H9 (cell line): ENCODE measurements at regions not wholly inside any gene's neighbourhood (a gene's known extent, or its start where the extent isn't known, plus 50 kb on each side); places are given as distances from the start of the nearest gene placed in this dataset.

ENCODE experiments used
- DNase-seq: peaks from one replicate; pipeline ENCODE4 v3.0.0-alpha.2; 2017
- H2AFZ ChIP-seq: one replicate; pipeline ENCODE4 v1.6.1; 2013; ENCODE audit warnings: mild to moderate bottlenecking, low read length, control low read depth, moderate library complexity
- H2AK5ac ChIP-seq: 2 replicates; pipeline ENCODE4 v1.6.1; 2013; ENCODE audit warnings: low read length, control low read depth, mixed read lengths; ENCODE audit not compliant: insufficient read length
- H2BK120ac ChIP-seq: one replicate; pipeline ENCODE4 v1.6.1; 2013; ENCODE audit warnings: low read depth, mild to moderate bottlenecking, low read length, control low read depth, inconsistent platforms; ENCODE audit not compliant: poor library complexity, severe bottlenecking
- H2BK12ac ChIP-seq: 2 replicates; pipeline ENCODE4 v1.6.1; 2013; ENCODE audit warnings: low read length, control low read depth, mixed read lengths, low read depth; ENCODE audit not compliant: insufficient read length
- H2BK15ac ChIP-seq: 2 replicates; pipeline ENCODE4 v1.6.1; 2013; ENCODE audit warnings: low read depth, low read length, control low read depth
- H2BK20ac ChIP-seq: one replicate; pipeline ENCODE4 v1.6.1; 2013; ENCODE audit warnings: low read depth, mild to moderate bottlenecking, low read length, control low read depth, inconsistent platforms; ENCODE audit not compliant: poor library complexity, severe bottlenecking
- H2BK5ac ChIP-seq: 2 replicates; pipeline ENCODE4 v1.6.1; 2013; ENCODE audit warnings: low read length, control low read depth, mixed read lengths; ENCODE audit not compliant: insufficient read length
- H3K14ac ChIP-seq: 2 replicates; pipeline ENCODE4 v1.6.1; 2013; ENCODE audit warnings: low read length, control low read depth; ENCODE audit not compliant: insufficient read depth
- H3K18ac ChIP-seq: 2 replicates; pipeline ENCODE4 v1.6.1; 2013; ENCODE audit warnings: low read depth, mild to moderate bottlenecking, mixed read lengths, low read length, control low read depth; ENCODE audit not compliant: insufficient read length
- H3K23ac ChIP-seq: 2 replicates; pipeline ENCODE4 v1.6.1; 2013; ENCODE audit warnings: low read length, control low read depth, mixed read lengths, low read depth; ENCODE audit not compliant: insufficient read length
- H3K23me2 ChIP-seq: 2 replicates; pipeline ENCODE4 v1.6.1; 2013; ENCODE audit warnings: low read depth, mild to moderate bottlenecking, mixed read lengths, low read length, control low read depth; ENCODE audit not compliant: insufficient read length, poor library complexity, severe bottlenecking
- H3K27ac ChIP-seq: 2 replicates; pipeline ENCODE4 v1.5.1; 2013; ENCODE audit warnings: low read length, control low read depth, mixed read lengths, low read depth; ENCODE audit not compliant: insufficient read length
- H3K27me3 ChIP-seq: 2 replicates; pipeline ENCODE4 v1.6.1; 2013; ENCODE audit warnings: low read length, control low read depth, inconsistent platforms; ENCODE audit not compliant: insufficient read depth
- H3K4ac ChIP-seq: 2 replicates; pipeline ENCODE4 v1.6.1; 2013; ENCODE audit warnings: low read depth, mild to moderate bottlenecking, control low read depth, inconsistent platforms, low read length, moderate library complexity
- H3K4me1 ChIP-seq: 2 replicates; pipeline ENCODE4 v1.6.1; 2013; ENCODE audit warnings: low read length, control low read depth, inconsistent platforms; ENCODE audit not compliant: insufficient read depth
- H3K4me2 ChIP-seq: 2 replicates; pipeline ENCODE4 v1.6.1; 2013; ENCODE audit warnings: low read length, control low read depth, mixed read lengths; ENCODE audit not compliant: insufficient read length, insufficient read depth
- H3K56ac ChIP-seq: 2 replicates; pipeline ENCODE4 v1.6.1; 2013; ENCODE audit warnings: low read depth, mild to moderate bottlenecking, mixed read lengths, low read length, control low read depth; ENCODE audit not compliant: insufficient read length
- H3K79me1 ChIP-seq: 2 replicates; pipeline ENCODE4 v1.6.1; 2013; ENCODE audit warnings: low read depth, mild to moderate bottlenecking, moderate library complexity, low read length, control low read depth, inconsistent platforms; ENCODE audit not compliant: insufficient read depth, poor library complexity, severe bottlenecking
- H3K79me2 ChIP-seq: 2 replicates; pipeline ENCODE4 v1.6.1; 2013; ENCODE audit warnings: low read length, control low read depth, inconsistent platforms; ENCODE audit not compliant: insufficient read depth
- H3K9ac ChIP-seq: 2 replicates; pipeline ENCODE4 v1.6.1; 2013; ENCODE audit warnings: low read length, control low read depth, mixed read lengths; ENCODE audit not compliant: insufficient read length; ENCODE audit errors: extremely low read depth
- H3K9me3 ChIP-seq: one replicate; pipeline ENCODE4 v1.6.1; 2013; ENCODE audit warnings: low read depth, low read length, inconsistent platforms; ENCODE audit not compliant: control insufficient read depth
- H3T11ph ChIP-seq: one replicate; pipeline ENCODE4 v1.6.1; 2013; ENCODE audit warnings: mild to moderate bottlenecking, low read length, control low read depth, inconsistent platforms
- H4K20me1 ChIP-seq: one replicate; pipeline ENCODE4 v1.6.1; 2013; ENCODE audit not compliant: control insufficient read depth, insufficient read length, insufficient read depth
- H4K5ac ChIP-seq: 2 replicates; pipeline ENCODE4 v1.6.1; 2013; ENCODE audit warnings: low read depth, mild to moderate bottlenecking, mixed read lengths, low read length, control low read depth; ENCODE audit not compliant: insufficient read length
- H4K8ac ChIP-seq: replicated peaks from 2 replicates; pipeline ENCODE4 v1.6.1; 2013; ENCODE audit warnings: low read length, control low read depth, mixed read lengths, low read depth; ENCODE audit not compliant: insufficient read length
- H4K91ac ChIP-seq: 2 replicates; pipeline ENCODE4 v1.6.1; 2013; ENCODE audit warnings: low read depth, mild to moderate bottlenecking, moderate library complexity, mixed read lengths, low read length, control low read depth; ENCODE audit not compliant: insufficient read length
- H3K27ac Mint-ChIP-seq, 3 experiments: 2 replicates in 2 of 3; 3 replicates in 1 of 3; pipeline ENCODE4 v1.8.0; 2020 to 2021; ENCODE audit warnings: mixed read lengths in 3 of 3, mild to moderate bottlenecking in 1 of 3, moderate library complexity in 1 of 3
- H3K27me3 Mint-ChIP-seq: 2 replicates; pipeline ENCODE4 v1.8.0; 2021; ENCODE audit warnings: low read depth, mild to moderate bottlenecking, moderate library complexity, mixed read lengths
- H3K36me3 Mint-ChIP-seq, 3 experiments: 2 replicates in 2 of 3; 3 replicates in 1 of 3; pipeline ENCODE4 v1.8.0; 2020 to 2021; ENCODE audit warnings: low read depth in 3 of 3, mixed read lengths in 3 of 3; ENCODE audit not compliant: insufficient read depth in 1 of 3
- H3K4me1 Mint-ChIP-seq, 2 experiments: 2 replicates each; pipeline ENCODE4 v1.8.0; 2020; ENCODE audit warnings: mixed read lengths in 2 of 2
- H3K4me3 Mint-ChIP-seq, 2 experiments: 2 replicates in 1 of 2; 3 replicates in 1 of 2; pipeline ENCODE4 v1.8.0; 2020 to 2021; ENCODE audit warnings: mild to moderate bottlenecking in 2 of 2, mixed read lengths in 2 of 2, moderate library complexity in 1 of 2
- H3K9me3 Mint-ChIP-seq, 2 experiments: 2 replicates in 1 of 2; 3 replicates in 1 of 2; pipeline ENCODE4 v1.8.0; 2020; ENCODE audit warnings: mild to moderate bottlenecking in 2 of 2, mixed read lengths in 2 of 2, moderate library complexity in 1 of 2
- CTCF ChIP-seq: fragments of 200-600 bp; sonication (generic); conservative IDR thresholded peaks from 3 replicates; pipeline ENCODE4 v1.8.0; 2021; ENCODE audit warnings: antibody characterized with exemption, mild to moderate bottlenecking

DNA sequence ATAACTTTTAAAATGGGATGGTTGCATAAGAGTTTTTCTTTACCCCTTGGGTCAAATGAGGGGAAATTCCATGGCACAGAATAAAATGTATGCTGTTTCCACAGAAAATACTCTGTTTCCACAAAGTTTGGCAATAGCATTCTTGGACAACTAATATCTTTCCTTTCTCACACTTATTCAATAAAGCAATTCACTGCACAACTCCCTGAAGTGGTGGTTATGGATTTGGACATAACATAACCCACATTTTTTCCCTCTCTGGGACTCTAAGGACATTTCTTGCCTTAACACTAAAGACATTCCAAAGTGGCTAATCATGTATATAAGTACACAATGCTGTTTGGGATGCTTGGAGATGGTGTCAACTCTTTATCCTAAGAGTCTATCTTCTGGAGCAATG lies 51.7 kb upstream of the GPM6B start:
- H2BK5ac ChIP-seq = no peak overlapping the region
- H3K23me2 ChIP-seq = no peaks in the 10 kb centered on the region
- no peak overlapping the region for H4K91ac ChIP-seq
- no peak overlapping the region for H3K4me2 ChIP-seq
- TF ChIP-seq CTCF = no peak
- no peak overlapping the region for H3K18ac ChIP-seq
- H2BK12ac ChIP-seq = no peak overlapping the region
- no peak overlapping the region for H3K27ac Mint-ChIP-seq
- H3K36me3 Mint-ChIP-seq = peaks cover 0 to 34% (median 9%) of the 10 kb centered on the region in 3 experiments; a peak in 4 of 7 replicates
- H3T11ph ChIP-seq = no peak overlapping the region
- no peak overlapping the region for H3K4ac ChIP-seq
- H3K27me3 ChIP-seq = no peaks in the 10 kb centered on the region
- no peak overlapping the region for H3K9ac ChIP-seq
- H3K9me3 ChIP-seq = no peaks in the 10 kb centered on the region
- no peak overlapping the region for H3K27ac ChIP-seq
- no peaks in the 10 kb centered on the region for H3K27me3 Mint-ChIP-seq
- H3K79me1 ChIP-seq = no peaks in the 10 kb centered on the region
- H2BK20ac ChIP-seq = no peak overlapping the region
- H4K8ac ChIP-seq = no peak overlapping the region
- no peak overlapping the region for H3K23ac ChIP-seq
- H3K9me3 Mint-ChIP-seq = peaks cover 26 to 55% of the 10 kb centered on the region in 2 experiments
- H3K56ac ChIP-seq = no peak overlapping the region
- H2AK5ac ChIP-seq = no peak overlapping the region
- no peak overlapping the region for H2AFZ ChIP-seq
- DNase-seq = no peak
- H3K4me1 ChIP-seq = no peaks in the 10 kb centered on the region; the same call in 1 of the 2 replicates
- H2BK15ac ChIP-seq = no peak overlapping the region
- H3K4me1 Mint-ChIP-seq = peaks cover 7 to 32% of the 10 kb centered on the region in 2 experiments; a peak in 3 of 4 replicates
- no peak overlapping the region for H3K14ac ChIP-seq
- no peak overlapping the region for H3K4me3 Mint-ChIP-seq
- peaks cover 8% of the 10 kb centered on the region; the same call in 1 of the 2 replicates for H3K79me2 ChIP-seq
- no peak overlapping the region for H2BK120ac ChIP-seq
- no peaks in the 10 kb centered on the region for H4K20me1 ChIP-seq
- H4K5ac ChIP-seq = no peak overlapping the region
